NT2/D1 (cell line): ENCODE measurements at regions not wholly inside any gene's neighbourhood (a gene's known extent, or its start where the extent isn't known, plus 50 kb on each side); places are given as distances from the start of the nearest gene placed in this dataset.

Source experiments
- YY1 ChIP-seq: IDR thresholded peaks from 2 replicates; pipeline ENCODE4 v1.6.1; 2011; ENCODE audit not compliant: insufficient read length, insufficient read depth
- ZNF274 ChIP-seq: IDR thresholded peaks from 2 replicates; pipeline ENCODE4 v1.6.1; 2011; ENCODE audit warnings: mild to moderate bottlenecking, low read depth, low read length

DNA sequence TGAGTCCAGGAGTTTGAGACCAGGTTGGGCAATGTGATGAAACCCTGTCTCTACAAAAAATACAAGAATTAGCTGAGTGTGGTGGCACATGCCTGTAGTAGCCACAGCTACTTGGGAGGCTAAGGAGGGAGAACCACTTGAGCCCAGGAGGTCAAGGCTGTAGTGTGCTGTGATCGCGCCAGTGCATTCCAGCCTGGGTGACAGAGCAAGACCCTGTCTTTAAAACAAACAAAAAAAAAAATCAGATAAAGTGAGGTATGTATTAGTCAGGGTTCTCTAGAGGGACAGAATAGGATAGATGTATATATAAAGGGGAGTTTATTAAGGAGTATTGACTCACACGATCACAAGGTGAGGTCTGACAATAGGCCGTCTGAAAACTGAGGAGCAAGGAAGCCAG lies 101.5 kb upstream of the GPR26 start:
- TF ChIP-seq ZNF274 (no peak), YY1 (no peak)
